Frontal cortex (tissue), 3 donors: ENCODE measurements at regions not wholly inside any gene's neighbourhood (a gene's known extent, or its start where the extent isn't known, plus 50 kb on each side); places are given as distances from the start of the nearest gene placed in this dataset.

Source experiments
- DNase-seq, 2 donors: peaks; one replicate each; pipeline ENCODE4 v3.0.0; 2012; ENCODE audit warnings: low spot score in 2 of 2
- FAIRE-seq: peaks from 2 replicates; lab custom pipeline; 2012; peaks lifted over from hg19 to GRCh38; lab: Jason Lieb, UNC
- donor health status: control.
- donor health status: control.
- donor health status: control.

DNA sequence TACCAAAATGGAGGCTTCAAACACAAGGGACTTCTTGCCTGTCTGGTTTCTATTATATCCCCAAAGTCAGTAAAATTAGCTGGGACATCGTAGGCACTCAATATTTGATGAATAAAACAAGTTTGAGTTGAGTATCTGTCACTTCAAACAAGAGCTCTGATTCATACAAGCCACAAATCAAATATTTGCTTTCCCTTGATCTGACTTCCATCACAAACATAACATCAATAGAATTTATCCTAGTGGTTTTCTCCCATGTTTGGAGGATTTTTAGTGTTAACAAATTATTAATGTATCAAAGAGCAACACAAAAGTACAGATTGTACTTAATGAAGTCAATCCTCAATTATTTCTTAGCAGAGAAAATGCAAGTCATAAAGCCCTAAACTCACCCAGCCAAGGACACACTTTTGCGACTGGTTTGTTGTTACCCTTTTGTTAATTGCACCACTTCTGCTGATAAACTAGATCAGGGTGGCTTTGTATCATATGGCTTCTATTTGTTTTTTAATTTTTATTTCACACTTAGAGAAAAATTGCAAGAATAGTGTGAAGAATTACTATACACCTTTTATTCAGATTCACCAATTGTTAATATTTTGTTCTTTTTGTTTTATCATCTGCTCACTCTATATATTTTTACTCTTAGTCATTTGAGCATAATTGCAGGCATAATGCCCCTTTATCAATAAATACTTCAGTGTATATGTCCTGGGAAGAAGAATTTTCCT is 117.4 kb upstream of the PRDM1 start:
- no peak for FAIRE-seq
- DNase-seq: no peak

DNA sequence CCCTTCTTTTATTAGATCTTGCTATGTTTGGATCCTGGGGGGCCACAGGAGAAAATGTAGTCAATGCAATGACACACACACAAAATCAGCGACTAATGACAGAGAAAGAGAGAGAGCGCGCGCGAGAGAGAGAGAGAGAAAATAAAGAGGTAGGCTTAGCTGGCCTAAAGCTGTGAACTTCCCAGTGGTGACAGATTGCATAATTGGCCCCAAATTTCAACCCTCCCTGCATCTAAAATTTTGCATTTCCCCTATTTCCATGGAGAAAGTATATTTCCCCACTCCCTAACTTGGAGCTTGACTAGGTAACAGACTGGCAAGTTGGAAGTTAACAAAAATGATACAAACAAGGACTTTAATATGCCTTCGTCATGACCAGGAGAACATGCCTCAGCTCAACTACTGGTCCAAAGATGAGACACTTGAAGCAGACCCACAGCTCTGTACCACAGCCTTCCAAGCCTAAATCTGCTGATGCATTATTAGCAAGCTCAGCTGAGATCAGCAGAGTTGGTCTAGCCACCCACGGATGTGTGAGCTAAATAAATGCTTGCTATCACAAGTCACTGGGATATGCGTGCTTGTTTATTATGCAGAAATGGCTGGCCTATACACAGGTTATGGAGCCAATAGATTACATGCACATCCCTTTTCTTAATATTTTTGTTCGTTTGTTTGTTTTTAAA is 118.1 kb upstream of the PRDM1 start:
- DNase-seq (no peak), FAIRE-seq (no peak)

DNA sequence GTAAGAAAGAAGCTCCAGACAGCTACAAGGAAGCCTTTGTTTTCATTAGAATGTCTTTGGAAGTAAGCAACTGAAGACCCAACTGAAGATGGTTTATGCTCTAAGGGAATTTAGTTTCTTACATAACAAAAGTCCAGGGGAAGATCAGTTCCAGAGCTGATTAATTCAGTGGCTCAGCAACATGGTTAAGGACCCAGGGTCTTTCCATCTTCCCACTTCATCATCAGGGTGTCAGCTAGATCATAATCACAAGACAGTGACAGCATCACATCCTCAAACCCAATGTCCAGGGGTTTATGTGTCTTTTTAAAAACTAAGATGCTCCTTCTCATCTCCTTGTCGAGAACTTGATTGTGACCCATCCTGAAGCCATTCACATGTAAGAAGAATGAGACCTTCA is 119.7 kb upstream of the PRDM1 start:
- DNase-seq (no peak), FAIRE-seq (no peak)

DNA sequence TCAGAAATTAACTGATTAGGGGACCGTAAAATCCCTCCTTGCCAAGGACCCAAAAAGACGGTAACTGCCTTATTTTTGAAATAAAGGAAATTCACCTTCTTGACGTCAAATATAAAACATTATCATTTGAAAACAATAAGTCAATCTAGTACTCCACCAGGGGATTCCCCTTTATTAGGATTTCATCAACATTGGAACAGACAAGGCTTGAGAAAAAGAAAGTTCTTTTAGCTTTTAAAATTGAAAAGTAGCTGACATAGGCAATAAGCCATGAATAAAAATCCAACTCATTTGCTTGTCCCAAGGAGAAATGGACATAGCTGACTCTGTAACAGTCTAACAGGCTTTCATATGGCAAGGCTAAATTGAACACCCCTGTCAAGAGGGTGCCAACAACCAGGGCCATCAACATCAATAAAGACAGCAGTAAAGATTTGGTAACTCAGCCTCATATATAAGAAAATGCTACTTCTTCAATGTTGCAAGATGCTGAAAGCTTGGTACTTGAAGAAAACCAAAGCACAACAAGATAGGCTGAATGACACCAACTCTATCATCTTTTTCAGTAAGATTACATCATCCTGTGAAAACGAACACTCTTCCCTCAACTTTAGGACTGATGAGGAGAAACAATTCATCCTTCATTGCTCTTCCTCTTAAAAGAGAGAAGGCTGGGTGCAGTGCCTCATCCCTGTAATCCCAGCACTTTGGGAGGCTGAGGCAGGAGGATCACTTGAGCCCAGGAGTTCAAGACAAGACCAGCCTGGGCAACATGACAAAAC is 121.0 kb upstream of the PRDM1 start:
- FAIRE-seq: no peak
- DNase-seq: no peak

DNA sequence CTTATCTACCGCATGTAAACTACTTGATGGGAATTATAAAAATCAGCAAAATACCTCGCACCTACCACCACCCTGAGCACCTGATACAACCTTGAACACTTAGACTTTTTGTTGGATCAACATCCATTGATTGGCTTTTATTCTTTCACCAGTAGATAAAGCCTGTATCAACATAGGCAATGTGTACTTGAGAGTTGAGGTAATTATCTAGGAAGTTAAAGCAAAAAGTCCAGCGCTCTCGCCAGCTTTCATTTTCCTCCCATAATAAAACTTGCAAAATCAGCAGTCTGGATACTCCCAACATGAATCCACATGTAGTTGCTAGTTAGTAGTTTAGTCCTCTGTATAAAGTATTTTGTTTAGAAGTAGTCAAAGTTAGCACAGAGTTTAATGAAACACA is 132.0 kb upstream of the PRDM1 start:
- FAIRE-seq (no peak), DNase-seq (no peak)

DNA sequence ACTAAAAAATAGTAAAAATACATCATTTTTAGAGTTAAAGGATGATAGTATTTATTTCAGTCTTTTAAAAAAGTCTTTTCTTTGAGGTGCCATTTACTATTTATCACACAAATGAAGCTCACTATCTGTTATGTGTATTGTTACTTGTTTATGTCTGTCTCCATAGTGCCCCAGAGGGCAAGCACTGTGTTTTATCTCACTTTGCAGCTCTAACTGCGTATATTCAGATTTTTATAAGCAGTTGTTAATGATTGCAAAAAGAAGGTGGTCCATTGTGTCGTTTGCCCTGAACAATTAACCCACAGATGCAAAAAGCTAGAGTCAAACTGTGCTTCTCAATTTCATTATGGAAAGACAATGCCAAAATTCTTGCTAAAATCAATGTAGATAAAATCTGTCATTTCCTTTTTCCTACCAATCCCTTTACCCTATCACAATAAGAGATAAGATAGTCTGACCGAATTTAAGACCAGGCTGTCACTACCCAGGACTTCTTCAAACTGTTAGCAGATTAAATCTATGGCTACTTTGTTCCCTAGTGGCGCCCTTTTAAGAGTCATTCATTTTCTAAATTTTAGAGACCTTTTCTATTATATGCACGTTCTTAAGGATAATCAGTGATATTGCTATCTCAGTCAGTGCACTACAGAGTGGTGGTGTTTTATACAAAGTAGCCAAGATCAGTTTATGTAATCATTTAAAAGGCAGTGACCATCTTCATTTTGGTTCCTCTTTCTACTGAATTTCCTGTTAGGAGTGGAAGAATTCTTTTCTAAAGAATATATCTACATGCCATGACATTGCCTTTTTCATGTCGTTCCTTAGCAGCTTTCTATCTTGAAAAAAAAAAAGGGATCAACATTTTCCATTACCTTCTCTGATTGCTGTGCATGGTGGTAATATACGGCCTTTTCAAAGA is 133.1 kb upstream of the PRDM1 start:
- FAIRE-seq (no peak), DNase-seq (no peak)

DNA sequence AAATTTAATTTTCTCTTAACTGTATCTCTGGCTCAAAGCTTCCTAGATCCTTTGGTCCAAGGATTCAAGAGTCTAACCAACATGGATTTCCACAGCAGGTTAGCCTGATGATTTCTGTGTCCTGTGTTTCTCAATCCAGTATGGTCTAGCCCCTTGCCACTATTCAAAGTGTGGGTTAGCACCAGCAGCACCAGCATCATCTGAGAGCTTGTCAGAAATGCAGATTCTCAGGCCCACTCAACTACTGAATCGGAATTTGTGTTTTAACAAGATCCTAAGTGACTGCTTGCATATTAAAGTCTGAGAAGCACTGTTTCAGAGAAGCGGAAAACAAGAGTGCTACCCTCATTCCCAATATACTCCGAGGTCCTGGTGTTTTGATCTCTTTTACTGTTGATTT is 133.8 kb upstream of the PRDM1 start:
- no peak for DNase-seq
- no peak for FAIRE-seq

DNA sequence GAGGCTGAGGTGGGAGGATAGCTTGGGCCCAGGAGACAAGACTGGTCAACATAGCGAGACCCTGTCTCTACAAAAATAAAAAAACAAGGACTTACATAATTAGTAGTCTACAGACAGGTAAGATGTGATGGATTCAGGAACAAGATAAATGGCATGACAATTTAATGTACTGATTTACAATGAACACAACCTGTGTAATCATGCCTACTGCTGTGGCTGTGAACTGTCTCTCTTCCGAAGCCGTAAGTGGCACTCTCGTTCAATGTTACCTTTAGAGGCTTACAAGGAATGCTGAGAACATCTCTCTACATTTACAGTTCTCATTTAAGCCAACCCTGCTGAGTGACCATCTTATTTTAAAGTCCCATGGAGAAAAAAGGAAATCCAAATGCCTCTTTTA is 134.8 kb upstream of the PRDM1 start:
- FAIRE-seq (no peak), DNase-seq (no peak)

DNA sequence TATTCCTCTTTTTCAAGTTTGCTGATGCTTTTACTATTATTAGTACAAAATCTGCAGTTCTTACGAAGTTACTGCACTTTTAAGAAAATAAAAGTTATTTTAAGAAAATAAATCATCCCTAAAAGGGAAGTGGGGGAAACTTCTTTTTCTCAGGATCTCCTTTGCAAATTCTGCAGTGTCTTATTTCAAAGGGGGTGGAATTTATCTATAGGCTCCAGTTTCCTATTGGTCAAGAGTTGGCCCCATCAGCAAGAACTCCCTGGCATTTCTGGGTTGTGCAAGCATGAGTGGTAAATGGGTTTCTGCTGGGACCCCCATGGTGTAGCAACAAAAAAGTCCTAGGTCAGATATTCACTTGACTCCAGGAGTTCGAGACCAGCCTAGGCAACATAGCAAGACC is 136.3 kb upstream of the PRDM1 start:
- DNase-seq (no peak), FAIRE-seq (no peak)

DNA sequence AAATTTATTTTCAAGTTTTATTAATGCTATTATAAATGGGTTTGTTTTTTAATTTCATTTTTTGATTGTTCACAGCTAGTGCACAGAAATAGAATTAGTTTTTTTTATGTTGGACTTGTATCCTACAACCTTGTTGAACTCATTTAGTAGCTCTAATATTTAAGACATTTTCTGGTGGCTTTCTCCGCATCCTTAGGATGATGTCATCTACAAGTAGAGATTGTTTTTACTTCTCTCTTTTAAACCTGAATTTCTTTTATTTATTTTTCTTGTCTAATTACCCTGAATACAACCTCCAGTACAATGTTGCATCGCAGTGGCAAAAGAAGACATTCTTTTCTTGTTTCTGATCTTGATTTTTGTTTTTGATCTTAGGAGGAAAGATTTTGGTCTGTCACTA is 142.6 kb upstream of the PRDM1 start:
- no peak for FAIRE-seq
- DNase-seq: no peak

DNA sequence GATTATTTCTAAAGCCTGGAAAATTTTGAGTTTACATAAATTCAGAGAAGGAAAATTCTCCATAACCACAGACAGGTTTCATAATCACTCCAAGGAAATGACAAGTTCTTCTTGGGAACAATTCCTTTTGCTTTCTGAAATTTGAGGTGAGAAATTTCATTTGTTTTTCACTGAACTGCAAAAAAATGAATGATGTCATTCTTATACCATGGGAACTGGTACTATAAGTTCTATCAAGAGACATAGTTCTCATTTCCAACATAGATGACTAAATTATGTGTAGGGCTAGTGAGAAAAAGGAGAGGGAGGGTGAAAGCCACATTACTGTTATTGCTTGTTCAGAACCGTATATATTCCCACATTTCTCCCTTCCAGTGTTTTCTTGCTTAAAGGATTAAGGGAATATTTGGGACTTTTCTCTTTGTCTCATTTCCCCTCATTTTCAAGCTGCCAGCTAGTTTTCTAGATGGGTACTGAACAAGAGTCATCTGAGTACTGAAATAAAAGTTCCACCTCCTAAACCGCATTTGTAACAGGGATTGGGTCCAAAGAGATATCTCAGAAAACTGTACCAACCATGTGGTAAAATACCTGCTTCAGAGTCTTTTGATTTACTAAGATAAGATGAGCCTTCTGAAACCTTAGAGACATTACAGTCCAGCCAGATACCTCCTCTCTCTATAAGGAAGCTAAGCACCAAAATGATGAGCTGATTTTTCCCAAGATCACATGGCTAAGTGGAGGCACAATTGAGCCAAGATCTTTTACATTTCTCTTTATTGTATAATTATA is 144.3 kb upstream of the PRDM1 start:
- DNase-seq: no peak
- FAIRE-seq: no peak

DNA sequence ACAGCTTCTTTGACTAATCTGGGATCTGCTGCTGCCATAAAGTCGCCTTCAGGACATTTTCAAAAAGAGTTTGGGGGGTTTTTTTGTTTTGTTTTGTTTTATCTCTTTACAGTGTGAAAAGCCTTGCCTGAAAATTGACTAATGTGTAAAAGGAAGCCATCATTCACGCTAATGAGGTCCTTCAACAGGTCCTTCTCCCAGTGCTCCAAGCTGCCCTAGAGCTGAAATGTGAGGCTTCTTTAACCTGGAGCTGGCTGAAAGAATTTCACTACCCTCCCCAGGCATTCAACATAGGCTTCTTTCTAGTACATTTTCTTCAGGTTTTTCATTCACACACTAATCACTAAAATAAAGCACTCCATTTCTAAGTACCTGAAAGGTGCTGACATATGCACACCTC is 145.1 kb upstream of the PRDM1 start:
- DNase-seq (no peak), FAIRE-seq (no peak)

DNA sequence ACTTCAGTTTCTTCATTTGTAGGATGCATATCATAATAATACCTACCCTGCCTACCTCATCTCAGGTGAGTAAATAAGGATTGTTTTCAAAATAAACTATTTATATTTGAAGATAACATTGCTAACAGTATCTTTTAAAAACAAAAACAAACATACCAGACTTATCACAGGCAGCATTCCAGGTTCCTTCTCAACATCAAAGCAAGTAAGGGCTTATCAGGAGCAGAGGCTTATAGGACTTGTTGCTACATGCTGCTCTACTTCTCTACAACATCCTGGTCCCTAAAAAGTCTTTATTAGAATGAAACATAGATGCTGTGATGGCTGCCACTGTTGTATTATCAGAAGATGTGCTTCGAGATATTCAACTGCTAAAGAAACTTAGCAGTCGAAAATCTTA is 149.2 kb upstream of the PRDM1 start:
- FAIRE-seq (no peak), DNase-seq (no peak)

DNA sequence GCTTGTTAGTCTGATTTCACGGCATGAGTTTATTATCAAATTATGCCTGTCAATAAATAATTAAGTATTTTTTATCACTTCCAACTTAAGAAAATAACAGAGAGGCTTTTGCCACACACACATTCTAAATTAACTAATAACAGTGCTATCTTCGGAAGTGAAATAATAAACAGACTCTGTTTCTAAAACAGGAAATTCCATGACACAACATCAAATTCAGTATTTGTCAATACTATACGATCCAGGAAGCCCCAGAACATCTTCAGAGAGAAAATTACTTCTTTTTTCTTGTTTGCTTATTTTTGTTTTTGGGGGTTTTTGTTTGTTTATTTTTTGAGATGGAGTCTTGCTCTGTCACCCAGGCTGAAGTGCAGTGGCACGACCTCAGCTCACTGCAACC is 150.7 kb upstream of the PRDM1 start:
- FAIRE-seq: no peak
- no peak for DNase-seq

DNA sequence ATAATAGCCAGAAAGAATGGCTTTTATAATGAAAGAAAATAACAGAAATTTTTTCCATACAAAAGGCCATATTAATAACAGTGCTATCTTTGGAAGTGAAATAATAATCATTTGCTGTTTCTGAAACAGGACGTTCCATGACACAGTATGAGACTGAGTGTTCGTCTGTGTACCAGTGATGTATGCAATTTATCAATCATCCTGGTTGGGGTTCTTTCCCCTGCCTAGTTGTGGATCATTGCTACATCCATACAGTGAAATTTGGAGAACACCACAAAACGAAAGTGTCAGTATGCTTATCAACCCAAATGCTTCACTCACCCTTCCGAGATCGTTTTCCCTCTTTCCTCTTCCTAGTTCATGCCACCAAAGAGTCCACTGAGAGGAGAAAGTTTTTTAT is 151.4 kb upstream of the PRDM1 start:
- no peak for FAIRE-seq
- DNase-seq: no peak

DNA sequence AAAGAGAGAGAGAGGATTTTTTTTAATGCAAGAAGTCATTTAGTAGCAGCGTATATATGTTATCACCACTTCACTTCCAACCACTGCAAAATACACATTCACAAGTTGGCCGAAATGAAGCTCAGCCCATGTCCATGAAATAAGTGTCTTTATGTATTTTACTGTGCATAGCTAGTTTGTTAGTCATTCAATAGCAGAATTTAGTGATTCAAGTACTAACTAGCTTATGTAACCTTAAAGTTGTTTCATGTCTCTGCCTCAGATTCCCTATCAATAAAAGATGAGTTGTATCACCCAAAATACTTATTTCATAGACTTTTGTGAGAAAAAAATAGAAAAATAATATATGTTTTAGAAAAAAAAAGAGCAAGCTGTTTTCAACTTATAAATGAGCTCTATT is 153.7 kb upstream of the PRDM1 start:
- no peak for DNase-seq
- no peak for FAIRE-seq

DNA sequence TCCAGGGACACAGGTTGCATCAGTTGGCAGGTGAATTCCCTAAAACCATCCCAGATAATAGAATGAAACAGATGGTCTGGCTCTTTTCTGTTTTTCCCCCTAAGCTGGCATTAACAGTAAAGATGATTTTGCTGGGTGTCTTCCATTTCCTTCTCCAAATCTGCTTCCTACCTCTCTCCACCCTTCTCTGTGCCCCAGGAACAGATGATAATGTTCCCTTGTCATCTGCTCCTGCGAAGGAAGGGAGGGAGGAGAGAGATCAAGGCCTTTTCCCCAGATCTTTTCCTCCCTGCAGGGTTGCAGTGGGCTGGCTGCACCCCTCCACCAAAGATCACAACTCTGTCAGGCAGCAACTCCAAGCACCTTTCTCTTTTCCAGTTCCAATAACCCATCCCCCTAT is 156.5 kb upstream of the PRDM1 start:
- FAIRE-seq (no peak), DNase-seq (no peak)

DNA sequence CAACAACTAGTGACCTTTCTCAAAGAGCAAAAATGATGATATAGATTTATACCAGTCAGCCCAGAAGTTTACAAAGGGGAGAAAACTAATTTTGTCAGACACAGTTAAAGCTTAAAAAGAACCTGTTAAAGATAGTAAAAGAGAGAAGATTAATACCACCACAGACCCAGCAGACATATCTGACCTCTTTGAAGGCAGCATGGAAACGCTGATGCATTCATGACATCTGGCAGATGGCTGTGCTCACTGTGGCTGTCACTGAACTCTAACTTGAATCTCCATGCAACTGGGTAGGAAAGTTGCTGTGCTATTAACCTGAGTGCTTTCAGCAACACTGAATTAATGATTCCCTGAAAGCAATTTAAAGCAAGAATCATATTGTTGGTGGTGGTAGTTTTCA is 159.8 kb upstream of the PRDM1 start:
- FAIRE-seq (no peak), DNase-seq (no peak)

DNA sequence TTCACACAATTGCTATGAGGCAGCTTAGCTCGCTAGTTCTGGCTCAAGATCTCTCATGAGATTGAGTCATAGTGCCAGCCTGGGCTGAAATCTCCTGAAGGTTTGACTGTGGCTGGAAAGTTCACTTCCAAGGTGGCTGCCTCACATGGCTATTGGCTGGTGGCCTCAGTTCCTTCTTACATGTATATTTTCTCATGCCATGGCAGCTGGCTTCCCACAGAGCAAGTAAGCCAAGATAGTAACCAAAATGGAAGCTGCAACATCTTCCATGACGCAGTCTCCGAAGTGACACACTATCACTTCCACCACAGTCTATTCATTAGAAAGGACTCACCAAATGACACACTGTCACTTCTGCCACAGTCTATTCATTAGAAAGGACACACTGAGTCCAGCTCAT is 160.4 kb upstream of the PRDM1 start:
- no peak for DNase-seq
- FAIRE-seq: no peak
